GM12874 (cell line): ENCODE measurements at regions not wholly inside any gene's neighbourhood (a gene's known extent, or its start where the extent isn't known, plus 50 kb on each side); places are given as distances from the start of the nearest gene placed in this dataset.

ENCODE experiments used
- TF ChIP-seq, protein P1 (sequence below): IDR thresholded peaks from 2 replicates; pipeline ENCODE4 v1.5.1; 2011; ENCODE audit warnings: low read depth, mild to moderate bottlenecking, control low read depth, low read length, moderate library complexity; ENCODE audit not compliant: insufficient read depth

DNA sequence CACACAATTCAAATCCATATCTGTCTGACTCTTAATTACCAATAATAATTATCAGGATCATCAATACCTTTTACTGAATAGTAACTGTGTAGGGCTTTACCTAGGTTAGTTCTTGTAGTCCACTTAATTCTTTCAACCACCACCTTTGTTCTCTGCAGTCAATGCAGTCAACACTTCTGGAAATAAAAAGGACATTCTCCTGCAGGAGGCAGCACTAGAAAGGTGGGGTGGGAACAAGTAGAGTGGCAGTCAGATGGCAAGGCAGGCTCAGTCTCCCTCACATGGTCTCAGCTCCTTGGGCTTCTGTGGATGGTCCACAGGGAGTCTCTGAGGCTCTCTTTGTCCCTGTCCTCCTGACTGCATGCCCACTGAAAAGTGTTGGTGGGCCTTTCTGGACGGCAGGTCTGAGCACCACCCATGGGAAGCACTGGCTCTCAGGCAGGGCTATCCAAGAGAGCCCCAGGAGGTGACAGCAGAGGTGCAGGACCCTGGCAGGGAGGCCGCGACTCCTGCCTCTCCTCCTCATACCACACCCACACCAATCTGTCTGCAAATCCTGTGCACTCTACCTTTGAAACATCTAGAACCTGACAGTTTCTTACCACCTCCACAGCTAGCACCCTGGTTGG lies 237.3 kb downstream of the FOXD2 start:
- TF ChIP-seq, protein P1, sequence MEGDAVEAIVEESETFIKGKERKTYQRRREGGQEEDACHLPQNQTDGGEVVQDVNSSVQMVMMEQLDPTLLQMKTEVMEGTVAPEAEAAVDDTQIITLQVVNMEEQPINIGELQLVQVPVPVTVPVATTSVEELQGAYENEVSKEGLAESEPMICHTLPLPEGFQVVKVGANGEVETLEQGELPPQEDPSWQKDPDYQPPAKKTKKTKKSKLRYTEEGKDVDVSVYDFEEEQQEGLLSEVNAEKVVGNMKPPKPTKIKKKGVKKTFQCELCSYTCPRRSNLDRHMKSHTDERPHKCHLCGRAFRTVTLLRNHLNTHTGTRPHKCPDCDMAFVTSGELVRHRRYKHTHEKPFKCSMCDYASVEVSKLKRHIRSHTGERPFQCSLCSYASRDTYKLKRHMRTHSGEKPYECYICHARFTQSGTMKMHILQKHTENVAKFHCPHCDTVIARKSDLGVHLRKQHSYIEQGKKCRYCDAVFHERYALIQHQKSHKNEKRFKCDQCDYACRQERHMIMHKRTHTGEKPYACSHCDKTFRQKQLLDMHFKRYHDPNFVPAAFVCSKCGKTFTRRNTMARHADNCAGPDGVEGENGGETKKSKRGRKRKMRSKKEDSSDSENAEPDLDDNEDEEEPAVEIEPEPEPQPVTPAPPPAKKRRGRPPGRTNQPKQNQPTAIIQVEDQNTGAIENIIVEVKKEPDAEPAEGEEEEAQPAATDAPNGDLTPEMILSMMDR = no peak

DNA sequence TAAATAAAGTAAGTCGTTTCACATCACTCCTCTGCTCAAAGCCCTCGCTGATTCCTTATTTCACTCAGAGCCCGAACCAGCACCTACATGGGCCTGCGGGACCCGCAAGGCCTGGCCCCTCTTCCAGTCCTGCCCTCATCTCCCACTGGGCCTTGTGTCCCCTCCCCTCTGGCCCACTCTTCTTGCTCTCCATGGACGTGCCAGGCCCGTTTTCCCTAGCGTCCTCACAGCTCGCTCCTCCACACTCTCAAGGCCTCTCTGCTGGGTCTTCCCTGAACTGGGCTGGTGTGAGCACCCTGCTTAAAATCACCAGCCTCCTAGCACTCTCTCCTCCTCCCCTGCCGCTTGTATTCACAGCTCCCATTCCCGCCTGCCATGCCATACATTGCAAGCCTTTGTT lies 237.9 kb downstream of the FOXD2 start:
- TF ChIP-seq, protein P1 = no peak

DNA sequence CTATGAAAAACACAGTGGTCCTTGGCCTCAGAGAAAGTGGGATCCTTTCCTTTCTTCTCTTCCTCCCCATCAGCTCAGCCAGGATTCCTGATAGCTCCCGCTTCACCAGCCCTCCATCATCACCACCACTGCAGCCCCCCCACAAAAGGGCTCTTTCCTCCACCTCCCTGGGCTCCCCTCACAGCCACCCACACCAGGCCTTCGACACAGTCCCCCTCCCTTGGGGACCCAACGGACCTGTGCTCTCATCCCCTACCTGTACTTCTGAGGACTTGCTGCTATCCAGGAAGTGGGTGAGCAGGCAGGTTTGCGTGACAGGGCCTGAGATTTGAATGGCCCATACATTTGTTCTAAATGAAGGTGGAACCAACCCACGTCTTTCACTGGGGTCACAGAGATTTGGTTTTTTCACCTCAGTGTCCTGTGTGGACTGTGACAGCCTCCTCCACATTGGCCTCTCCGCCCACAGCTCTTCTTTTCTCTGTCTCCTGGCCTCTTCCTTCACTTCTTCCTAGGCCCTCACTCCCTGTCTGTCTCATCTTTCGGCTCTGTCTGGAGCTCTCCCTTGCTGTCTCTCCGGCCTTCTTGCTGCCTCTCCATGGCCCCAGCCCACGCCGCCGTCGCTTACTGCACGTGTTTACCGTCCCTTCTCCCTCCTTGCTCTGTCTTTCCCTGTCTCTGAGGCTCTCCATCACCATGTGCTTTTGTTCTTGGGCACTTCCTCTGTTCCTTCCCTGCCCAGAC lies 238.6 kb downstream of the FOXD2 start:
- TF ChIP-seq, protein P1 = no peak

DNA sequence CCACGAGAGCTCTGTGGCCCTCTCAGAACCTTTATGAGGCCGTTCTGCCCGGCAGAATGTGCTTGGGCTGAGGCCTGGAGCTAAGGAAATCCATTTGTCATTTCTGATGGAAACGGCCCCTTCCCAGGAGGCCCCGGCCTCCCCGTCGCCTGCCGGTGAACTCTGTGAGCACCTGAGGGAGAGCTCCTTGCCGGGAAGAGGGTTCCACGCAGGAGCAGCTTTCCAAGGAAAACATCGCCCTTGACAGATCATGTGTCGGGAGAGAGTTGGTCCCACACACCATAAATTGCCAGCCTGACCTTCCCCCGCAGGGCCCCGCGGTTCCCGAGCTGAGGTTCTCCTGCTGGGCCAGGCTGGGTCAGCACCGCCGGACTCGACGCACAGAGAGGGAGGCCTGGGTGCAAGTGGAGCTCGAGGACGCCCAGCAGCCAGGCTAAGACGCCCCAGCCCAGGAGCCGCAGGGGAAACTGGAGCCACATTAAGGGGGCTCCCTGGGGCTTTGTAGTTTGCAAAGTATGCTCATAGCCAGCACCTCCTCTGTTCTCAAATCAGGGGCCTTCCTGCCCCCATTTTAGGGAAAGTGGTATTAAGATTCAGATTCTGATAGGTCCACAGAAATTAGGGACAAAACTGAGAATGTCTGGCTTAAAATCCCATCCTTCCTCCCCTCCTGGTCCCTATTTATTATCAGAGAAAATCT lies 239.5 kb downstream of the FOXD2 start:
- TF ChIP-seq, protein P1 = no peak

DNA sequence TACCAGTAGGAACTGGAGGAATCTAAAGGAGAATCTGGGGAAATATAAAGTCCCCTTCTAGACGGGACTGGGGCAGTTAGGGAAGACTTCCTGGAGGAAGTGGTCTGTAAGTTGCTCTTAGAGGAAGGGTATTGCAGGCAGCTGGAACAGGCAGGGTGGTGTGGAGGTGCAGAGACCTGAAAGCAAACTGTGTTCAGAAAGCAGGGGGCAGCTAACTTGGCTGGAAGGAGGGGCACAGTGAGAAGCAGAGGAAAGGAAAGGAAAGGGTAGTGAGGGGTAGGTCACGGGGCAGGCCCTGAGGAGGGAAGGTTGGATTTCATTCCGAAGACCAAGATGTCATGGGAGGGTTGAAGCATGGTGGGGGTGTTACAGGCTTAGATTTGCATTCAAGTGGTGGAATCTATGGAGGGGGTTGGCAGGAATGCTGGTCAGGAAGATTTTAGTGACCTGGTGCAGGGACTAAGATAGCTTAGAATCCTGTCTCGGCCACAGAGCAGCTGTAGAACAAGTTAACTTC lies 240.7 kb downstream of the FOXD2 start:
- TF ChIP-seq, protein P1 = no peak

DNA sequence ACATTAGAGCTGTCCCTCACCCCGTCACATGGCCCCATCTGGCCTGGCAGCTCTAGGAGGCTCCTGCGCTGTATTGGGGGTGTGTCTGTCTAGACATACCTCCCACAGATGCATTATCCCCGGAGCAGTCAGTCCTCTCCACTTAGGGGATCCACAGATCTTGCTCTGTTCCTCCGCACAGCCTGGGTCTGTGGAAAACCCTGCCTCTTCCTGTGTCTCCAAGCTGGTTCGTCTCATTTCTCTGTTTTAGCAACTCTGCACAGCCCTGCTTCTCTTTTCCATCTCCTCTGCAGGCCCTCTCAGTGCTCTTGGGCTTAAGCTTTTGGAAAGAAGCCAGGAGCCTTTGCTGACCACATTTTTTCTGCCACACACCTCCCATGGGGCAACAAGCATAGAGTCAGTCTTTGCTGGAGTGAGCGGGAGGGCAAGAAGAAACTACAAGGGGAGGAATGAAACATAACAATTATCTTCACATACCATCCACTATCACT lies 241.5 kb downstream of the FOXD2 start:
- TF ChIP-seq, protein P1 = no peak

DNA sequence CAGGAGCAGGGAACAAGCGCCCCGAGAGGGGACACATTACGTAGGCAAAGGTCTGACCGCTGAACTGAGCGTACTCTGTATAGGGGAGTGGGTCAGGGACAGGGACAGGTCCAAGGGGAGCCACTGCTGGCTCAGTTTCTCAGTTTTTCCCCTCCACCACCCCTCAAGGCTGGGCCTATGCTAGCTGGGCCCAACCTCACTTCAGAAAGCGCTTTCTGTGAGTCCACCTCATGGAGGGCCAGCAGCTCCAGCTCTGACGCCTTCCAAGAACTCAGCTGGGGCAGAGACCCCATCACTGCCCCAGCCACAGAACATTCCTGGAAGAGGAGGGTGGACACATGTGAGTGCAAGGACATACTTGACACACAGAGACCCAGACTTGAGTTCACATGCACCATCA lies 242.0 kb downstream of the FOXD2 start:
- TF ChIP-seq, protein P1 = no peak
